Peyer's patch (tissue), 4 donors: ENCODE measurements at regions not wholly inside any gene's neighbourhood (a gene's known extent, or its start where the extent isn't known, plus 50 kb on each side); places are given as distances from the start of the nearest gene placed in this dataset.

Source experiments
- POLR2A ChIP-seq, 2 donors: fragments of 450-650 bp; IDR thresholded peaks; one replicate each; pipeline ENCODE4 v1.5.1; 2017; ENCODE audit warnings: antibody characterized with exemption in 2 of 2, mild to moderate bottlenecking in 2 of 2, moderate library complexity in 2 of 2
- TF ChIP-seq, protein P1 (sequence below), 6 experiments: fragments of 450-650 bp in 4 of 6; fragments of 200-600 bp in 2 of 6; sonication (generic) in 1 of 6; IDR thresholded peaks; one replicate each; pipeline ENCODE4 v1.5.1; 2017 to 2019; ENCODE audit warnings: antibody characterized with exemption in 6 of 6, mild to moderate bottlenecking in 3 of 6, moderate library complexity in 1 of 6

DNA sequence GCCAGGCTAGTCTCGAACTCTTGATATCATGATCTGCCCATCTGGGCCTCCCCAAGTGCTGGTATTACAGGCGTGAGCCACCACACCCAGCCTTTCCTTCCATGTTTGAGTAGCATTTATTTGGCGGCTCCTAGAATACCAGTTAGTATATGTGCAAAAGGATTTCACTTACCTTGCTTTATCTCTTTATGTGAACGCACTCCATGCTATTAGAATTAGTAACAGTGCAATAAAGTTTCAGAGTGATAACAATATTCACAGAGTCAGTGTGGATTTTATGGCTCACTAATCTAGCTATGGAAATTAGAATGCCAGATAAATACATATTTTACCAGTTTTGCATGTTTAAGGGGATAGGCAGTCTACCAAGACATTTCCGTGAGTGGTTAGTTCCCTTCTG is 74.4 kb upstream of the NIPBL start:
- no peak for TF ChIP-seq POLR2A (IDR thresholded peaks at IDR 0.05)
- TF ChIP-seq, protein P1, sequence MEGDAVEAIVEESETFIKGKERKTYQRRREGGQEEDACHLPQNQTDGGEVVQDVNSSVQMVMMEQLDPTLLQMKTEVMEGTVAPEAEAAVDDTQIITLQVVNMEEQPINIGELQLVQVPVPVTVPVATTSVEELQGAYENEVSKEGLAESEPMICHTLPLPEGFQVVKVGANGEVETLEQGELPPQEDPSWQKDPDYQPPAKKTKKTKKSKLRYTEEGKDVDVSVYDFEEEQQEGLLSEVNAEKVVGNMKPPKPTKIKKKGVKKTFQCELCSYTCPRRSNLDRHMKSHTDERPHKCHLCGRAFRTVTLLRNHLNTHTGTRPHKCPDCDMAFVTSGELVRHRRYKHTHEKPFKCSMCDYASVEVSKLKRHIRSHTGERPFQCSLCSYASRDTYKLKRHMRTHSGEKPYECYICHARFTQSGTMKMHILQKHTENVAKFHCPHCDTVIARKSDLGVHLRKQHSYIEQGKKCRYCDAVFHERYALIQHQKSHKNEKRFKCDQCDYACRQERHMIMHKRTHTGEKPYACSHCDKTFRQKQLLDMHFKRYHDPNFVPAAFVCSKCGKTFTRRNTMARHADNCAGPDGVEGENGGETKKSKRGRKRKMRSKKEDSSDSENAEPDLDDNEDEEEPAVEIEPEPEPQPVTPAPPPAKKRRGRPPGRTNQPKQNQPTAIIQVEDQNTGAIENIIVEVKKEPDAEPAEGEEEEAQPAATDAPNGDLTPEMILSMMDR (IDR thresholded peaks at IDR 0.05), result no peak
